H9 (cell line): ENCODE measurements at regions not wholly inside any gene's neighbourhood (a gene's known extent, or its start where the extent isn't known, plus 50 kb on each side); places are given as distances from the start of the nearest gene placed in this dataset.

Experiments
- DNase-seq: peaks from one replicate; pipeline ENCODE4 v3.0.0-alpha.2; 2017
- H2AFZ ChIP-seq: one replicate; pipeline ENCODE4 v1.6.1; 2013; ENCODE audit warnings: mild to moderate bottlenecking, low read length, control low read depth, moderate library complexity
- H2AK5ac ChIP-seq: 2 replicates; pipeline ENCODE4 v1.6.1; 2013; ENCODE audit warnings: low read length, control low read depth, mixed read lengths; ENCODE audit not compliant: insufficient read length
- H2BK120ac ChIP-seq: one replicate; pipeline ENCODE4 v1.6.1; 2013; ENCODE audit warnings: low read depth, mild to moderate bottlenecking, low read length, control low read depth, inconsistent platforms; ENCODE audit not compliant: poor library complexity, severe bottlenecking
- H2BK12ac ChIP-seq: 2 replicates; pipeline ENCODE4 v1.6.1; 2013; ENCODE audit warnings: low read length, control low read depth, mixed read lengths, low read depth; ENCODE audit not compliant: insufficient read length
- H2BK15ac ChIP-seq: 2 replicates; pipeline ENCODE4 v1.6.1; 2013; ENCODE audit warnings: low read depth, low read length, control low read depth
- H2BK20ac ChIP-seq: one replicate; pipeline ENCODE4 v1.6.1; 2013; ENCODE audit warnings: low read depth, mild to moderate bottlenecking, low read length, control low read depth, inconsistent platforms; ENCODE audit not compliant: poor library complexity, severe bottlenecking
- H2BK5ac ChIP-seq: 2 replicates; pipeline ENCODE4 v1.6.1; 2013; ENCODE audit warnings: low read length, control low read depth, mixed read lengths; ENCODE audit not compliant: insufficient read length
- H3K14ac ChIP-seq: 2 replicates; pipeline ENCODE4 v1.6.1; 2013; ENCODE audit warnings: low read length, control low read depth; ENCODE audit not compliant: insufficient read depth
- H3K18ac ChIP-seq: 2 replicates; pipeline ENCODE4 v1.6.1; 2013; ENCODE audit warnings: low read depth, mild to moderate bottlenecking, mixed read lengths, low read length, control low read depth; ENCODE audit not compliant: insufficient read length
- H3K23ac ChIP-seq: 2 replicates; pipeline ENCODE4 v1.6.1; 2013; ENCODE audit warnings: low read length, control low read depth, mixed read lengths, low read depth; ENCODE audit not compliant: insufficient read length
- H3K23me2 ChIP-seq: 2 replicates; pipeline ENCODE4 v1.6.1; 2013; ENCODE audit warnings: low read depth, mild to moderate bottlenecking, mixed read lengths, low read length, control low read depth; ENCODE audit not compliant: insufficient read length, poor library complexity, severe bottlenecking
- H3K27ac ChIP-seq: 2 replicates; pipeline ENCODE4 v1.5.1; 2013; ENCODE audit warnings: low read length, control low read depth, mixed read lengths, low read depth; ENCODE audit not compliant: insufficient read length
- H3K27me3 ChIP-seq: 2 replicates; pipeline ENCODE4 v1.6.1; 2013; ENCODE audit warnings: low read length, control low read depth, inconsistent platforms; ENCODE audit not compliant: insufficient read depth
- H3K4ac ChIP-seq: 2 replicates; pipeline ENCODE4 v1.6.1; 2013; ENCODE audit warnings: low read depth, mild to moderate bottlenecking, control low read depth, inconsistent platforms, low read length, moderate library complexity
- H3K4me1 ChIP-seq: 2 replicates; pipeline ENCODE4 v1.6.1; 2013; ENCODE audit warnings: low read length, control low read depth, inconsistent platforms; ENCODE audit not compliant: insufficient read depth
- H3K4me2 ChIP-seq: 2 replicates; pipeline ENCODE4 v1.6.1; 2013; ENCODE audit warnings: low read length, control low read depth, mixed read lengths; ENCODE audit not compliant: insufficient read length, insufficient read depth
- H3K56ac ChIP-seq: 2 replicates; pipeline ENCODE4 v1.6.1; 2013; ENCODE audit warnings: low read depth, mild to moderate bottlenecking, mixed read lengths, low read length, control low read depth; ENCODE audit not compliant: insufficient read length
- H3K79me1 ChIP-seq: 2 replicates; pipeline ENCODE4 v1.6.1; 2013; ENCODE audit warnings: low read depth, mild to moderate bottlenecking, moderate library complexity, low read length, control low read depth, inconsistent platforms; ENCODE audit not compliant: insufficient read depth, poor library complexity, severe bottlenecking
- H3K79me2 ChIP-seq: 2 replicates; pipeline ENCODE4 v1.6.1; 2013; ENCODE audit warnings: low read length, control low read depth, inconsistent platforms; ENCODE audit not compliant: insufficient read depth
- H3K9ac ChIP-seq: 2 replicates; pipeline ENCODE4 v1.6.1; 2013; ENCODE audit warnings: low read length, control low read depth, mixed read lengths; ENCODE audit not compliant: insufficient read length; ENCODE audit errors: extremely low read depth
- H3K9me3 ChIP-seq: one replicate; pipeline ENCODE4 v1.6.1; 2013; ENCODE audit warnings: low read depth, low read length, inconsistent platforms; ENCODE audit not compliant: control insufficient read depth
- H3T11ph ChIP-seq: one replicate; pipeline ENCODE4 v1.6.1; 2013; ENCODE audit warnings: mild to moderate bottlenecking, low read length, control low read depth, inconsistent platforms
- H4K20me1 ChIP-seq: one replicate; pipeline ENCODE4 v1.6.1; 2013; ENCODE audit not compliant: control insufficient read depth, insufficient read length, insufficient read depth
- H4K5ac ChIP-seq: 2 replicates; pipeline ENCODE4 v1.6.1; 2013; ENCODE audit warnings: low read depth, mild to moderate bottlenecking, mixed read lengths, low read length, control low read depth; ENCODE audit not compliant: insufficient read length
- H4K8ac ChIP-seq: replicated peaks from 2 replicates; pipeline ENCODE4 v1.6.1; 2013; ENCODE audit warnings: low read length, control low read depth, mixed read lengths, low read depth; ENCODE audit not compliant: insufficient read length
- H4K91ac ChIP-seq: 2 replicates; pipeline ENCODE4 v1.6.1; 2013; ENCODE audit warnings: low read depth, mild to moderate bottlenecking, moderate library complexity, mixed read lengths, low read length, control low read depth; ENCODE audit not compliant: insufficient read length
- H3K27ac Mint-ChIP-seq, 3 experiments: 2 replicates in 2 of 3; 3 replicates in 1 of 3; pipeline ENCODE4 v1.8.0; 2020 to 2021; ENCODE audit warnings: mixed read lengths in 3 of 3, mild to moderate bottlenecking in 1 of 3, moderate library complexity in 1 of 3
- H3K27me3 Mint-ChIP-seq: 2 replicates; pipeline ENCODE4 v1.8.0; 2021; ENCODE audit warnings: low read depth, mild to moderate bottlenecking, moderate library complexity, mixed read lengths
- H3K36me3 Mint-ChIP-seq, 3 experiments: 2 replicates in 2 of 3; 3 replicates in 1 of 3; pipeline ENCODE4 v1.8.0; 2020 to 2021; ENCODE audit warnings: low read depth in 3 of 3, mixed read lengths in 3 of 3; ENCODE audit not compliant: insufficient read depth in 1 of 3
- H3K4me1 Mint-ChIP-seq, 2 experiments: 2 replicates each; pipeline ENCODE4 v1.8.0; 2020; ENCODE audit warnings: mixed read lengths in 2 of 2
- H3K4me3 Mint-ChIP-seq, 2 experiments: 2 replicates in 1 of 2; 3 replicates in 1 of 2; pipeline ENCODE4 v1.8.0; 2020 to 2021; ENCODE audit warnings: mild to moderate bottlenecking in 2 of 2, mixed read lengths in 2 of 2, moderate library complexity in 1 of 2
- H3K9me3 Mint-ChIP-seq, 2 experiments: 2 replicates in 1 of 2; 3 replicates in 1 of 2; pipeline ENCODE4 v1.8.0; 2020; ENCODE audit warnings: mild to moderate bottlenecking in 2 of 2, mixed read lengths in 2 of 2, moderate library complexity in 1 of 2
- CTCF ChIP-seq: fragments of 200-600 bp; sonication (generic); conservative IDR thresholded peaks from 3 replicates; pipeline ENCODE4 v1.8.0; 2021; ENCODE audit warnings: antibody characterized with exemption, mild to moderate bottlenecking
- WGBS: extraction: QIAGEN DNeasy Blood & Tissue Kit; methylation state at CpG from one replicate; pipeline ENCODE4 v1.1.7; 2013; ENCODE audit warnings: missing lambda C conversion rate, low lambda C conversion rate, mixed read lengths; ENCODE audit not compliant: insufficient read length; ENCODE audit errors: extremely low coverage; 5-methylcytosine and 5-hydroxymethylcytosine counted together

- Mint-ChIP-seq H3K4me3 (no peak overlapping the region), H3K4me1 (peaks cover 31 to 37% of the 10 kb centered on the region in 2 experiments), H3K27ac (peak overlapping the region in 2 of 3 experiments; percentile 74 to 83; a peak in 5 of 7 replicates), H3K36me3 (peaks cover 0 to 5% (median 0%) of the 10 kb centered on the region in 3 experiments; a peak in 3 of 7 replicates), H3K27me3 (no peaks in the 10 kb centered on the region; the same call in 1 of the 2 replicates), H3K9me3 (no peaks in the 10 kb centered on the region; a peak in 1 of 5 replicates)
- no peaks in the 10 kb centered on the region for H3K79me1 ChIP-seq
- no peak overlapping the region for H2BK20ac ChIP-seq
- H3K23me2 ChIP-seq = no peaks in the 10 kb centered on the region
- no peak overlapping the region for H3K23ac ChIP-seq
- no peak overlapping the region for H2BK15ac ChIP-seq
- H4K20me1 ChIP-seq = no peaks in the 10 kb centered on the region
- no peak overlapping the region for H3K27ac ChIP-seq
- no peak for TF ChIP-seq CTCF
- no peak overlapping the region for H3K18ac ChIP-seq
- WGBS = no CpG with 5 or more reads among the region's 3 CpGs
- DNase-seq = no peak
- no peak overlapping the region for H3K14ac ChIP-seq
- no peak overlapping the region for H2BK120ac ChIP-seq
- H3K4me1 ChIP-seq = no peaks in the 10 kb centered on the region; the same call in 1 of the 2 replicates
- no peak overlapping the region for H3T11ph ChIP-seq
- no peak overlapping the region for H3K56ac ChIP-seq
- H2AFZ ChIP-seq = no peak overlapping the region
- H3K4ac ChIP-seq = no peak overlapping the region
- H3K27me3 ChIP-seq = no peaks in the 10 kb centered on the region
- H4K8ac ChIP-seq = no peak overlapping the region
- no peaks in the 10 kb centered on the region for H3K9me3 ChIP-seq
- no peak overlapping the region for H2BK5ac ChIP-seq
- no peak overlapping the region for H3K4me2 ChIP-seq
- no peak overlapping the region for H2BK12ac ChIP-seq
- no peak overlapping the region for H3K9ac ChIP-seq
- no peak overlapping the region for H4K91ac ChIP-seq
- H3K79me2 ChIP-seq = no peaks in the 10 kb centered on the region
- H2AK5ac ChIP-seq = no peak overlapping the region
- no peak overlapping the region for H4K5ac ChIP-seq
Measured at GRCh38 chr2:105604938-105605337, 139.8 kb upstream of the NCK2 start.
